ENCODE measurements at regions not wholly inside any gene's neighbourhood (a gene's known extent, or its start where the extent isn't known, plus 50 kb on each side); places are given as distances from the start of the nearest gene placed in this dataset.
"Not testable (repeated sequence)": the region's sequence is repeated elsewhere in the genome, so short reads cannot be mapped to it uniquely, and the experiment has no call there.

DNA sequence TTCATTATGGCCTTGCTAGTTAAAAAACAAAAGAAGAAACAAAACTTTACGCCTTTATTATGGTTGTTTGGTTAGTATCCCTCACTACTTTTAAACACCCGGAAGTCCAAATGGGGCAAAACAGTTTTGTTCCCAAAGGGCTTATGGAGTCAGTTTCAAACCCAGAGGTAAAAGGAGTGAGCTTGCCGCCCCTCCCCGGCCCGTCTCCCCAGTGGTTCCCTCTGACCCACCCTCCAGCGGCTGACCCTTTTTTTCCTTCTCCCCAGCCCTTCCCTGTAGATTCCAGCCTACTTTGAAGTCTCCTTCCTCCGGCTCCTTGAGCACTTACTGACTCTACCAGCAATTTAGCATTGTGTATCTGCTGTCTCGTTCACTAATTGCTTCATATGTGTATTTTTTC lies 209.2 kb downstream of the ICOS start:
- DNase-seq = no peak

DNA sequence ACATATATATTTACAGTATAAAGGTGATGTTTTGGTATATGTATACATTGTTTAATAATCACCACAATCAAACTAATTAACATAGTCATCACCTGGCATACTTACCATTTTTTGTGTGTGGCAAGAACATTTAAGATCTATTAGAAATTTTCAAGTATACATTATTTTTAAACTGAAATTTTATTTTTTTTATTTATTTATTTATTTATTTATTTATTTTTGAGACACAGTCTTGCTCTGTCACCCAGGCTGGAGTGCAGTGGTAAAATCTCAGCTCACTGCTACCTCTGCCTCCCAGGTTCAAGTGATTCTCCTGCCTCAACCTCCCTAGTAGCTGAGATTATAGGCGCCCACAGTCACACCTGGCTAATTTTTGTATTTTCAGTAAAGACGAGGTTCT lies 210.5 kb downstream of the ICOS start:
- not testable (repeated sequence) for DNase-seq

DNA sequence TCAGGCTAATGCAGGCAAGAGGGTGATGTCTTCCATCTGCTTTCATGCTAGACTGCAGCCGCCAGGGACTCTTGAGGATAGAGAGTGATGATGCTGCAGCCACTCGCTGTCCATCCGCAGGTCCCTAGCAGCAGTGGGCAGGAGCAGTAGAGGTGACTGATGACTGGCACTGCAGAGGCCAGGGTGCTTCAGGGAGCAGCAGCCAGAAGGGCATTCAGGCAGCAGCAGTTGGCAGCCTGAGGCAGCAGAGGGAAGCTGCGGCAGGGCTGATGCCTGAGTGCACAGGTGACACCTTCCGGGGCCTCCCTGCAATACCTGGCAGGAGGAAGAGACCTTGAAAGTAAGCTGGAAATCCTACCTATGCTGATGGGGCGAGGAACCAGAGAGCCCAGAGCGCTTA lies 214.2 kb downstream of the ICOS start:
- no peak for DNase-seq

DNA sequence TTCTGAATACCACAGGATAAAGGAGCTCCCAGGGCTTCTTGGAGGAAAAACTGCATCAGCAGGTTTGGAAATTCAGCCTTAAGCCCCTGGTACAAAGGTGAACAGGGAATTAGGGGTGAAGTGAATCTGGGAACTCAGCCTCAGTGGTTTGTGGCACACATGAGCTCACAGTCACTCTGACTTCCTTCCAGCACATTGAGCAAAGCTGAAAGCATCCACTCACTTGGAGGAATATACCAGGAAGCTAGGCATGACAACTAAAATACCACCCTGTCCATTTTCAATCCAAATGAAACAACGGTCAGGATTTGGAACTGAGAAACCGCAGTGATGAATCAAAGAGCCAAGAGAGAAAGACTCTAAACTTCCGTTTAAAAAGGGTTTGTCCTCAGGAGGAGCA lies 216.1 kb downstream of the ICOS start:
- DNase-seq = no peak

DNA sequence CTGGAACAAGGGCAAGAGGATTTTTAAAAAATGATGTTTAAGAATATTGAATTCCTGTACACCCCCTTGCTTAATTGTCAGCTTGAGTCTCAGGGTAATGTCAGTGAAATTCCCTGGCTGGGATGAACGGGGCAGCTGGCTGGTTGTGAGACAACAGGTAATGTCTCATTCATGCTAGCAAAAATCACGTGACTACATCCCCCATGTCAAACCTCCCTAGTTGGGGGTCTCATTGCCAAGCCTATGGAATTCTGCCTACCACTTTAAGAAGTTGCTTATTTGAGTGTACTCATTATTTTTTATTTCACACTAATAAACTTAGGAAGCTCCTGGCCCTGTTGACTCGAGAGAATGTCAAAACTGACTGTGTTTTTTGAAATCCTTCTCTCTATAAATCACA lies 218.3 kb downstream of the ICOS start:
- DNase-seq = no peak

DNA sequence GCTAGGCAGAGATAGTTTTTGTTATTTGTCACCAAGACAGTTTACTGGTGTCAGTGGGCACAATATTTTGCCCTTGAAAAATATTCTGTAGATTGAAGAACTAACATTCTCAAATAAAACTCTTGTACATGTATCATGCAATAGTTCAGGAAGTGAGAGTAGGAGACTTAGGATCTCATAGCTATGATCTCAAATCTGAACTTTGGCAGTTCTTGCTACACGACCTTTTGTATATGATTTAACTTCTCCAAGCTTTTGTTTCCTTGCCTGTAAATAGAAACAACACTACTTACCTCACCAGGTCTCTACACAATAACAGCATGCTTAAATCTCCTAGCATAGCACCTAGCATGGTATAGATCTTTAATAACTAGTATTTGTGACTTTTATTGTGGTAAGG lies 219.9 kb downstream of the ICOS start:
- no peak for DNase-seq

DNA sequence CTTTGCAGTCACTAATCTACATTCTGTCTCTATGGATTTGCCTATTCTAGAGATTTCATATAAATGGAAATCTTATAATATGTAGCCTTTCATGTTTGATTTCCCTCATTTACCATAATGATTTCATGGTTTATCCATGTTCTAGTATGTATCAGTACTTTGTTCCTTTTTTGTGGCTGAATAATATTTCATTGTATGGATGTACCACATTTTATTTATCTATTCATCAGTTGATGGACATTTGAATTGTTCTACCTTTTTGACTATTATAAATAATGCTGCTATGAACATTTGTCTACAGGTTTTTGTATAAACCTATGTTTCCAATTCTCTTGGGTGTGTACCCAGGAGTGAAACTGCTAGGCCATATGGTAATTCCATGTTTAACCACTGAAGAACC lies 221.1 kb downstream of the ICOS start:
- no peak for DNase-seq

DNA sequence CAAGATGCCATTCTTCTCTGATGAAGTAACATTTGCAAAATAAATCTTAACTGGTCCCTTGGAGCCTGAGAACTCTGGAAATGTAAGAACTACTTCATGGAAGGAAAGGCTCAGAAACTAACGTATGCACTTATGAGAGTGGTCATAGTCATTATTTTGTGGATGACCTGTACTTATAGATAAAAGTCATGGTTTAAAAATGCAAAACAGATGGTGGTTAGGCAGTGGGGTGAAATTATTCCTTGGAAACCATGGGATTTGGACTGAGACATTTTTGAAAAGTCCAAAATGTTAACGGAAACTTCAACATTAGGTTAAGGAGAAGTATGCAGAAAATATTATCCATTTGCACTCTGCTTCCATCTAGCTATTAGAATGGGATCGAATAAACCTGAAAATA lies 223.0 kb downstream of the ICOS start:
- DNase-seq = no peak

GRCh38 chr2:204160989-204161388 lies 224.4 kb downstream of the ICOS start:
- DNase-seq = no peak

GRCh38 chr2:204161886-204162285 lies 225.3 kb downstream of the ICOS start:
- no peak for DNase-seq

GRCh38 chr2:204166961-204167360 lies 230.4 kb downstream of the ICOS start:
- DNase-seq = no peak

- DNase-seq = not testable (repeated sequence)
Measured at GRCh38 chr2:204167670-204168069, 231.1 kb downstream of the ICOS start.

GRCh38 chr2:204170411-204170810 lies 233.8 kb downstream of the ICOS start:
- no peak for DNase-seq

DNA sequence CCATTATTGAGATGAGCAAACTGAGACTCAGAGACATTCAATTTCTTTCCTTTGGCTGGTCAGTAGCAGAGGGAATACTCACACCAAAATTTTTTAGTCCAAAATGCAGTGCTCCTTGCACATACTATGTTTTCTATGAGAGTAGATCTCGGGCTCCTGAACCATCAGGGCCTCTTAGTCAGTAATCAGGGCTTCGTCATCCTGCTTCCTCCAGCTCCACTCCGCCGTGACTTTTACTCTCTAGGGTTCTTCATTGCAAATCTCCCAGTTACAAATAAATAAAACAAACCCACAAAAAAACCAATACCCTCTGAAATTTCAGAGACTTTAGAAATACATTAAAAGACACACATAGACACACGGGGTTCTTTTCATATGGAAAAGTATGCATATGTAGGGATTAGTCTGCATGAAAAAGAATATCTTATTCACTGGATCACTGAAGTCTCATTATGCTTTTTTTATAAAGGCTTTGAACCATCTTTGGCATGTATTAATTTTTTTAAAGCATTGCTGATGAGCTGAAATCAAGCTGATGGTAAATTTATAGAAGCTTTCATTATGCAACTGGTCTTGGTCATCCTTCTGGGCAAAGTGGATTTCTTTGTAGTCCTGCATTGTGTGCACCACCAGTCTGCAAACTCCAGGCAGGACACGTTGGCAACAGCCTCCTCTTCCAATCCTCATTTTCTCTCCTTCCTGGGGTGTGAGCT lies 235.0 kb downstream of the ICOS start:
- no peak for DNase-seq

GRCh38 chr2:204172145-204172600 lies 235.6 kb downstream of the ICOS start:
- no peak for DNase-seq

DNA sequence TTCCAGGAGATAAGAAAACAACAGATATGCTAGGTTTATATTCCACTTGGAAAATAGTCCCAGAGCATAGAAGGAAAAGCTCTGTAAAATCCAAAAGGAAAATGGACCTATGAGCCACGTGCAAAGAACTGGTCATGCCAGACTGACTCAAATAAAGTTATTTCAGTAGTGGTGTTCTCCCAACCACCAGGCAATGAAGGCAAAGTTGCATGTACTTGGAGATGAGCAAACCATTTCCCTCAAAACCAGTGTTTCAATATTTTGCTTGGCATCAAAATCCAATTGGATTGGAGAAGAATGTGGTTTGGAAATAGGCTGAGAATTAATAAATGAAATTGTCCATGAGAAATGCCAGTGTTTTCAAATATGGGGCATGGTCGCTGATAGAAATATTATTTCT lies 237.5 kb downstream of the ICOS start:
- no peak for DNase-seq

DNA sequence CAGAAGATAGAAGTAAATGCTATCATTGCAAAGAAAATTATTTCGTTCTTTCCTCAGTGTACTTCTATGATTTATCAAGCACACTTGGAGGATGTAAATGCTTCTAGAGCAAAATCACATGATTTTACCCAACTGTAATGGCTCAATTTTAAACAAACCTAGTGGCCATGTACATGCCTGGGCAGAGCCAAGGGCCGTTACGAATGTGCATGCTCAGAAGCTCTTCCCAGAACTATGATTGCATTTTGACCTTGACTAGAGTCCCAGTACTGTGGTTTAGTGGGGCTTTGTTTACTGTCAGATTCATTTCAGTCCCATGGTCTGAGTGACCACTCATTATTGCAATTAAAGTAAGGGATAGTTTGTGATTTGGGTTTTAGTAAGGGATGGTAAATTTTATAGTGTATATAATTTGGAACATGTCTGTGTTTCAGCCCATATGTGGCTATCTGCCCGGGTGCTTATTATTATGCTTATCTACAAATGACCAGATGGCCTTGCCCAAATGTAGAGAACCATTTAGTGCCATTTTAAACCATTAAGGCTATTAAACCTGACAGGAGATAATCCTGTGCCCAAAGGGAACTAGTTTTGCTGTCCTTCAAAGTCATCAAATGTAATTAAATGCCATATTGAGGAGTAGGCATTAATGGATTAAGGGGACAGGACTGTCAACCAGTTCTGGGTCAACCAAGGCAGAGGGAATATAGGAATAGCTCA lies 239.1 kb downstream of the ICOS start:
- DNase-seq = no peak

DNA sequence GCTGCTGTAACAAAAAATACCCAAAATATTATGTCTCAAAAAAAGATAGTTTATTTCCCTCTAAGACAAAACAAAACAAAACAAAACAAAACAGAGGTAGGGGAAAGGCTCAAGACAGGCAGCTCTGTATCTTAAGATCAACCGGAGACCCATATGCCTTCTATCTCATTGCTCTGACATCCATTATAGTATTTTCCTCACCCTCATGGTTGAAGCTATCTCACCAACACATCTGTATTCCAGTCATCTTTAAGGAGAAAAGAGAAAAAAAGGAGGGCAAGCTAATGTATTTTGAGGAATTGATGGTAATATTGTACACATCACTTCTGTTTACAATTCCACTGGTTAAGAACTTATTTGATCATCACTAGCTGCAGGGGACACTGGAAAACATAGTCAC lies 239.7 kb downstream of the ICOS start:
- DNase-seq = no peak

DNA sequence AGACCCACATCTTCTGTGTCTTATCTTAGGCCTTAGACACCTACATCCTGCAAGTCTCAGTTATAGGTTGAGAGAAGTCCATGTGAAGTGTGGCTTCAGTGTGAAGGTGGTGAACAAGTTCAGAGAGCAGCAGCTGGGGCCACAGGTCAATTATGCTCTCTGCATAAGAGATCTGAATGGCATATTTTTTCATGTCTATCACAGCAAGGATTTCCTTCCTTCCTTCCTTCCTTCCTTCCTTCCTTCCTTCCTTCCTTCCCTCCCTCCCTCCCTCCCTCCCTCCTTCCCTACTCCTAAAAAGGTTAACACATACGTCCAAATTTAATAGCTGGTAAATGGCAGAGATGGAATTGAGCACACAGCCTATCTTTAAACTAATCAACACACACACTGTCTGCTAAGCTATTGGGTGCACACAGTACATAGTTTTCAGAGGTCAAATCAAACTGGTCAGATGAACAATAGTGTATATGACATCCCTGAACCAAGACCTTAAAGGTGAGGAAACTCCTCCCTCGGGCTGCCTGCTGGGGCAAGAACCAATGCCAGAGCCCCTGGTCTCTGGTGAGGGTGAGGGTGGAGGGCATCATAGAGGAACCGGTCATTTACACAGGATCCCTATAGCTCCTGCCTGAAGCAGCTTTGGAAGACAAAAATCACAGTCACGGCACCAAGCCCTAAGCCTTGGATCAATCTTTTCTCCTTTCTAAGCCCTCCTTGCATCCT lies 240.9 kb downstream of the ICOS start:
- DNase-seq = no peak

GRCh38 chr2:204177977-204178522 lies 241.5 kb downstream of the ICOS start:
- peak; percentile 61 for DNase-seq

- DNase-seq = no peak
Measured at GRCh38 chr2:204180649-204181048, 244.1 kb downstream of the ICOS start.

- no peak for DNase-seq
Measured at GRCh38 chr2:204183608-204184007, 247.0 kb downstream of the ICOS start.

DNA sequence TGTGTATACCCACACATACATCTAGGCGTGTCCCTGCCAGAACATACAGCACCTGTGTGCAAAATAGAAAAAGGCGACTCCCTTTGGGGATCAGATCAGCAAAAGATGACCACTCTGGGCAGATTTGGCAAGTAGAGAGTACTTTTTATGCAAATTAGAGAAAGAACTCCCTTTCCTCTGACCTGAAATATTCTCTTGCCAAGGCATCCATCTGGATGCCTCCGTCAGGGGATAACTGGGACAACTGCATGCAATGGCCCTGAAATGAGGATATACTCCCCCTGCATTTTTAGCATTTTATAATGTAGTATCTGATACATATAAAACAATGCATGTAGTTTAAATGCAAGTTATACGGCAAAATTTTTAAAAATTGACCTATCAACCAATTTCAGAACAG lies 247.7 kb downstream of the ICOS start:
- no peak for DNase-seq

All from activated gamma-delta T cell treated with Interleukin-2 at 50 U/mL for 16 hours (primary cell).